Hepatic stellate cell (primary cell): ENCODE measurements at regions not wholly inside any gene's neighbourhood (a gene's known extent, or its start where the extent isn't known, plus 50 kb on each side); places are given as distances from the start of the nearest gene placed in this dataset.
"Not testable (repeated sequence)": the region's sequence is repeated elsewhere in the genome, so short reads cannot be mapped to it uniquely, and the experiment has no call there.

Source experiments
- DNase-seq: peaks from one replicate; pipeline ENCODE4 v3.0.0; 2011; ENCODE audit warnings: low spot score

GRCh38 chr4:8972635-8973034 lies 101.0 kb upstream of the HMX1 start:
- DNase-seq: not testable (repeated sequence)

- not testable (repeated sequence) for DNase-seq
Observed at GRCh38 chr4:8965896-8966295, 94.3 kb upstream of the HMX1 start.

- DNase-seq: not testable (repeated sequence)
Observed at GRCh38 chr4:8964201-8964788, 92.7 kb upstream of the HMX1 start.

- DNase-seq: not testable (repeated sequence)
Observed at GRCh38 chr4:8963533-8963932, 91.9 kb upstream of the HMX1 start.

- not testable (repeated sequence) for DNase-seq
Observed at GRCh38 chr4:8961343-8961742, 89.7 kb upstream of the HMX1 start.

DNA sequence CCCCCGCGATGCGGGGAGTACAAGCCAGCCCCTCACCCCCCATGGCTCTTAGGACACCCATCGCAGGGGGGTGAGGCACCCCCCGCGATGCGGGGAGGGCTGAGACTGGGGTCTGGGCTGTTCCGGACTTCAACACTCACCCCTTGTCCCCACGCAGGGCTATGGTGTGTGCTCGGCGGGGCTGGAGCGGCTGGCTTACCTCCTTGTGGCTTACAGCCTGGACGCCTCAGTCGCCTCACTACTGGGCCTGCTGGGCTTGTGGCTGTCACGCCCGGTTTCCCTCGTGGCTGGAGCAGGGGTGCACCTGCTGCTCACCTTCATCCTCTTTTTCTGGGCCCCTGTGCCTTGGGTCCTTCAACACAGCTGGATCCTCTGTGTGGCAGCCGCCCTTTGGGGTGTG lies 87.8 kb upstream of the HMX1 start:
- DNase-seq: not testable (repeated sequence)

DNA sequence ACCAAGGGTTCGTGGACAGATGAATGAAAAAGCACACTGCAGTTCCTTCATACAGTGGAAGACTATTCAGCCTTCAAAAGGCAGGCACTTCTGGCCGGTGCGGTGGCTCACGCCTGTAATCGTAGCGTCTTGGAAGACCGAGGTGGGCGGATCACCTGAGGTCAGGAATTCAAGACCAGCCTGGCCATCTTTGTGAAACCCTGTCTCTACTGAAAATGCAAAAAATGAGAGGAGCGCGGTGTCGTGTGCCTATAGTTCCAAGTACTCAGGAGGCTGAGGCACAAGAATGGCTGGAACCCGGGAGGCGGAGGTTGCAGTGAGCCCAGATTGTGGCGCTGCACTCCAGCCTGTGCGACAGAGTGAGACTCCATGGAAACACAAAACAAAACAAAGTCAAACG lies 82.4 kb upstream of the HMX1 start:
- not testable (repeated sequence) for DNase-seq

DNA sequence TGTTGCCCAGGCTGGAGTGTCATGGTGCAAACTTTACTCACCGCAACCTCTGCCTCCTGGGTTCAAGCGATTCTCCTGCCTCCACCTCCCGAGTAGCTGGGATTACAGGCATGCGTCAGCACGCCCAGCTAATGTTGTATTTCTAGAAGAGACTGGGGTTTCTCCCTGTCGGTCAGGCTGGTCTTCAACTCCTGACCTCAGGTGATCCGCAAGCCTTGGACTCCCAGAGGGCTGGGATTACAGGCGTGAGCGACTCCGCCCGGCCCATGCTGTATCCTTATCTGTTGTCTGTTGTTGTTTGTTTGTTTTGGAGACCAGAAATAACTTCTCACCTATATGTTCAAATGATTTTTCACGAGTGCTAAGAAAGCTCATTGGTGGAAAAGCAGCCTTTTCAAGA lies 81.2 kb upstream of the HMX1 start:
- DNase-seq: not testable (repeated sequence)

DNA sequence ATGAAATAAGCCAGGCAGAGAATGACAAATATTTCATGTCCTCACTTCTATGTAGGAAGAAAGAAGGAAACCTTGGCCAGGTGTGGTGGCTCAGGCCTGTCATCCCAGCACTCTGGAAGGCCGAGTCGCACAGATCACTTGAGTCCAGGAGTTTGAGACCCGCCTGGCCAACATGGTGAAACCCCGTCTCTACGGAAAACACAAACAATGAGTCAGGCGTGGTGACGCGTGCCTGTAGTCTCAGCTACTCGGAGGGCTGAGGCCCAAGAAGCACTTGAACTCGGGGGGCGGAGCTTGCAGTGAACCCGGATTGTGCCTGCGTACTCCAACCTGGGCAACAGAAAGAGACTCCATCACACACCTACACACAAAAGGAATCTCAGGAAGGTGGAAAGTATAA lies 80.5 kb upstream of the HMX1 start:
- not testable (repeated sequence) for DNase-seq

DNA sequence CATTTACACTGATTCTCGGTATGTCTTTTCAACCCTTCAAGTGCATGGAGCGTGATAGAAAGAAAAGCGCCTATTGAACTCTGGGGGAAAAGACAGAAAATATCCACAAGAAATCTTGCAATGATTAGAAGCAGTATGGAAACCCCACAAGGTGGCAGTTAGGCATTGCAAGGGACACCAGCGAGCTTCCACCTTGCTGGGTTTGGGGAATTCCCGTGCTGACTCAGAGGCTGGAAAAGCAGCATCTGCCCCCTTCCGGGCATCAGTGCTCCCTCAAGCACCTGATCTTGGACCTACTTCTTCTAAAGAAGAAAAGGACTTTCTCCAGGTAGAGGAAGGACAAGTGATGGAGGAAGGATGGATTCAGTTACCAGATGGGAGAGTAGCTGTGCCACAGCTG lies 73.9 kb upstream of the HMX1 start:
- not testable (repeated sequence) for DNase-seq

DNA sequence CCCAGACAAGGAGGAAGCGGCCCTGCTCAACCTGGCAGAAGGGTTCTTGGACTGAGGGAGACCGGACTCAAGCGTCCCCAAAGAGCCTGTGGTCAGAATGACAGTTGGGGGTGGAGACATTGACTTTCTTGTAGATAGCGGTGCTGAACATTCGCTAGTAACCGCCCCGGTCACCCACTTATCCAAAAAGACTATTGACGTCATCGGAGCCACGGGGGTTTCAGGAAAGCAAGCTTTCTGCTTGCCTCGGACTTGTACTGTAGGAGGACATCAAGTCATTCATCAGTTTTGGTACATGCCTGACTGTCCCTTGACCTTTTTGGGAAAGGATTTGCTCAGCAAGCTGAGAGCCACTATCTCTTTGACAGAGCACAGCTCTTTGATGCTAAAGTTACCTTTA lies 71.7 kb upstream of the HMX1 start:
- DNase-seq: not testable (repeated sequence)

DNA sequence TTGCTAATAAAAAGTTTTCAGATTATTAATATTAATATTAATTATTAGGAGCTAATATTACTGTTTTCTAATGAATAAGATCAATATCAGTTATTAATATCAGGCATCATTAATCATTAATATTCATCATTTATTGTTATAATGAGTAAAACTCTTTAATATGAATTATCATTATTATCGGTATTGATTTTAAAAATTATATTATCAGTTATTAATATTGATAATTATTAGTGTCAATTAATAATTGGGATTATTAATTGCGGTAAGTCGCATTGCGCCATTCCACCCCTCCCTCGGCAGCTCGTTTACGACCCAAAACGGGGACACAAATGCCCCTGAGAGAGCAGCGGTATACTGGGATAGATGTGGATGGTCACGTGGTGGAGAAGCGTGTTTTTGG lies 70.4 kb upstream of the HMX1 start:
- not testable (repeated sequence) for DNase-seq

DNA sequence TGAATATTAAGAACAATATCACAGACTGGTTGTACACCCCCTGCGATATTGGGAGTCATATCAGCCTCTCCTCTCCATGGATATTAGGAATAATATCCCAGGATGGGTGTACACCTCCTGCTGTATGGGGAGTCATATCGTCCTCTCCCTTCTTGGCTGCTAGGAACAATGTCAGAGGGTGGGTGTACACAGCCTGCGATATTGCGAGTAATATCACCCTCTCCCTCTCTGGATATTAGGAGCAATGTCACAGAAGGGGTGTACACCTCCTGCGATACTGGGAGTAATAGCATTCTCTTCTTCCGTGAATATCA lies 69.8 kb upstream of the HMX1 start:
- not testable (repeated sequence) for DNase-seq

- DNase-seq: no peak
Observed at GRCh38 chr4:8940792-8941491, 69.3 kb upstream of the HMX1 start.

GRCh38 chr4:8939840-8940742 lies 68.5 kb upstream of the HMX1 start:
- DNase-seq: no peak

DNA sequence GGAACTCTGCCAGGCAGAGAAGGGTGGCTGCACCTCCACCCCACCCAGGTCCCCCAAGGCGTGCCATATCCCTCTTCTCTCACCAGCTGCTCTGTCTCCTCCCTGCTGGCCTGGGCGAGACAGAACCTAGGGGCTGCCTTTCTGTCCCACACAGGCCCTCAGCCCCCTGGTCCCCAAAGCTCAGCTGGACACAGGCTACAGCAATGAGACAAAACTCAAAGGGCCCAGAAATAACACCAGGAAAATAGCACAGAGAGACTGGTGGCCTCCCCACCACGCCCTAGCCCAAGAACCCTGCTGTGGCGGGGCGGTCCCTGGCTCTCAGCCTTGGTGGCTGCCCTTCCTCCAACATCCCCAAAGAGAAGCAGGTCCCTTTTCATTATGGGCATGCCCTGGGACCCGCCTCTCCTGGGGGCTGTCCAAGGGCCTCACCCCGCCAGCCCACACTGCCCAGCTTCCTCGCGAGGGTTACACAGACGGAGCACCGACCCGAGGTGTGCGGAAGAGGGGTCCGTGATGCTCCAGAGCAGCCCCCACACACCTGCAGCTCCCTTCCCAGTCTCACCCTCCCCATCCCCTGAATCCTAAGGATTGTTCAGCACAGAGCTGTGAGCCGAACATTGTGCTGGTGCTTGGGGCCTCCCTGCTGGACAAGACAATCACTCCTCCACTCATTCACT lies 67.7 kb upstream of the HMX1 start:
- DNase-seq: no peak

GRCh38 chr4:8938623-8939022 lies 67.0 kb upstream of the HMX1 start:
- DNase-seq: no peak

- DNase-seq: no peak
Observed at GRCh38 chr4:8938137-8938536, 66.5 kb upstream of the HMX1 start.

- no peak for DNase-seq
Observed at GRCh38 chr4:8932884-8933283, 61.2 kb upstream of the HMX1 start.

GRCh38 chr4:8928074-8928473 lies 56.4 kb upstream of the HMX1 start:
- no peak for DNase-seq

GRCh38 chr4:8922481-8922880 lies 50.8 kb upstream of the HMX1 start:
- no peak for DNase-seq

DNA sequence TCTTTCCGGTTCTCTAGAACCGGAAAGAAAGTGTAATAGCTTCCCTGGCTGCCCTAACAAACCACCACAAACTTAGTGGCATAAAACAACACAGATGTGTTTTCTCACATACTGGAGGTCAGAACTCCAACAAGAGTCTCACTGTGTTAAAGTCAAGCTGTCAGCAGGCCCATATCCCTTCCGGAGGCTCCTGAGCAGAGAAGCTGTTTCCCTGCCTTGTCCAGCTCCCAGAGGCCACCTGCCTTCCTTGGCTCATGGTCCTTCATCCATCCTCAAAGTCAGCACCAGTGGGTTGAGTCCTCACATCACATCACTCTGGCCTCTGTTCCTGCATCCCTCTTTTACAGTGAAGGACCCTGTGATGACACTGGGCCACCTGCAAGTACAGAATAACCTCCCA lies 49.8 kb upstream of the HMX1 start:
- DNase-seq: no peak
